ENCODE measurements at regions not wholly inside any gene's neighbourhood (a gene's known extent, or its start where the extent isn't known, plus 50 kb on each side); places are given as distances from the start of the nearest gene placed in this dataset.

DNA sequence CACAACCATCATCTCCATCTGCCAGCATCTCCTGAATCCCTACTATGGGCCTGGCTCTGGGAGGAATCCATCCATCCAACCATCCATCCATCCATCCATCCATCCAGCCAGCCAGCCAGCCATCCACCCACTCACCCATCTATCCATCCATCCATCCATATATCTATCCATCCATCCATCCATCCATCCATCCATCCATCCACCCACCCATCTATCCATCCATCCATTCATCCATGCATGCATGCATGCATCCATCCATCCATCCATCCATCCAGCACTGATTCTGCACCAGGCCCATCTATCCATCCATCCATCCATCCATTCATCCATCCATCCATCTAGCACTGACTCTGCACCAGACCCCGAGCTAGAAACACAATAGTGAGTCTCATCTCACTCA, 141.3 kb upstream of the WNT4 start:
- no peak for DNase-seq (ENCODE audit: low read depth)
- no peak overlapping the region for H3K4me3 ChIP-seq (ENCODE audit: low read depth, low read length)
- TF ChIP-seq, protein P1, sequence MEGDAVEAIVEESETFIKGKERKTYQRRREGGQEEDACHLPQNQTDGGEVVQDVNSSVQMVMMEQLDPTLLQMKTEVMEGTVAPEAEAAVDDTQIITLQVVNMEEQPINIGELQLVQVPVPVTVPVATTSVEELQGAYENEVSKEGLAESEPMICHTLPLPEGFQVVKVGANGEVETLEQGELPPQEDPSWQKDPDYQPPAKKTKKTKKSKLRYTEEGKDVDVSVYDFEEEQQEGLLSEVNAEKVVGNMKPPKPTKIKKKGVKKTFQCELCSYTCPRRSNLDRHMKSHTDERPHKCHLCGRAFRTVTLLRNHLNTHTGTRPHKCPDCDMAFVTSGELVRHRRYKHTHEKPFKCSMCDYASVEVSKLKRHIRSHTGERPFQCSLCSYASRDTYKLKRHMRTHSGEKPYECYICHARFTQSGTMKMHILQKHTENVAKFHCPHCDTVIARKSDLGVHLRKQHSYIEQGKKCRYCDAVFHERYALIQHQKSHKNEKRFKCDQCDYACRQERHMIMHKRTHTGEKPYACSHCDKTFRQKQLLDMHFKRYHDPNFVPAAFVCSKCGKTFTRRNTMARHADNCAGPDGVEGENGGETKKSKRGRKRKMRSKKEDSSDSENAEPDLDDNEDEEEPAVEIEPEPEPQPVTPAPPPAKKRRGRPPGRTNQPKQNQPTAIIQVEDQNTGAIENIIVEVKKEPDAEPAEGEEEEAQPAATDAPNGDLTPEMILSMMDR (IDR thresholded peaks at IDR 0.05; ENCODE audit: insufficient read depth, low read length), result no peak

DNA sequence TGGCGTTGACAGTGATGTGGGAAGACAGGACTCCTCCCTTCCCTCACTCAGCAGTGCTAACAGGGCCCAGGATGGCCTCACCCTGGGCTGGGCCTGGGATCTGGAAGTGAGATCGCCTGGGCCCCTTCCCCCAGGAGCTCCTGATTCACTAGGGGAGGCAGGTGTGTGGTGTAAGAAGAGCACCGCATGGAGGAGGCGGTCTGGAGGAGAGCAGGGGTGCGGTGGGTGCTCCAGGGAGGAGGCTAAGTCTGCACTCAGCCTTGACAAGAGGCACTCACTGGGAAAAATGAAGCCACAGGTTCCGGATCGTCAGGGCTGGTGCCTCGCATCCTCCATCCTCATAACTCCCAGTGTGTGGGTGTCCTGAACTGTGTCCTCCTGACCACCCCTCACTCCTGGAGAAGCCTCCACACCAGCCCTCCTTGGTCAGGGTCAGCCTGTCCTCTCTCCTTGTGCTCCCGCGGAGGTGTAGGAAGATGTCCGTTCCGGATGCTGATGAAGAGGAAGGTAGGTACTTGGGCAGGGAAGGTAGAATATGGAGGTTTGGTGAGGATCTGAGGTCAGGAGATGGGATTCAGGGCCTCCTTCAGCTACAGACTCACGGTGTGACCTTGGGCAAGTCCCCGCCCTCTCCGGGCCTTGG, 142.1 kb upstream of the WNT4 start:
- no peak overlapping the region for H3K4me3 ChIP-seq (ENCODE audit: low read depth, low read length)
- TF ChIP-seq, protein P1 (IDR thresholded peaks at IDR 0.05; ENCODE audit: insufficient read depth, low read length), result no peak

DNA sequence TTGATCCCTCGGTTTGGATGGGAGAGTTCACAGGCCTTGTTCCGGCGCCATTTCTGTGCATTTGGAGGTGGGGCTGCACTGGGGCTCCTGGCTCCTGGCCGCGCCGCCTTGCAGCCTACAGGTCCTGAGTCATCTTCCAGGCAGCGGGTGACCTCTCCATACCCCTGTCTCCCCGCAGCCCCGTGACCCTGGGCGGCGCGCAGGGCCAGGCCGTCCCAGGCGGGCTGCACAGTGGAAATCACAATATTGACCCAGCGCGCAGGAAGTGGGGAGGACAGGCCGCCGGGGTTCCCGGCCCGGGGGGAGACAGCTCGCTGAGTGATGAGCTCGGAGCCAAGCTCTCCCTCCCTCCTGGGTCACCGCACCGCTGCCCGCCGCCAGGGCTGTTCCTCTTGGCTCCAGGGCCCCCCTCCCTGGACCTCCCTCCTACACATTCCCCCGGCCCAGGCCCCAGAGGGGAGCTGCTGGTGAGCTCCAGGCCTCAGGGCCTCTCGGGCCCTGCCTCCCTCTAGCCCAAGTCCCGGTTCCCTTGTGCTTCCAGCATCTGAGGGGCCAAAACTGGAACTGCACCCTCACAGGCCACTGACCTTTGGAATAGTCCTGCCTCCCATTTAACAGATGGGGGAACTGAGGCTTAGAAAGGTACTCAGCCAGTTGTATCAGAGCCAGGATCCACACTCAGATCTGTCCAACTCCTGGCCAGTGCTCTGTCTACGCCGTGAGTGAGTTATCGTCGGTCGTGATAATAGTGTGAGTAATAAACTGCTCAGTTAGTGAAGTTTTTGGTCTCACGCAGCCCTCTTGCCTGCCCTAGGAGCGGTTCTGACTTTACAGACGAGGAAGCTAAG, 142.9 kb upstream of the WNT4 start:
- H3K4me3 ChIP-seq (ENCODE audit: low read depth, low read length), result no peak overlapping the region
- DNase-seq (ENCODE audit: low read depth), result no peak
- TF ChIP-seq, protein P1 (IDR thresholded peaks at IDR 0.05; ENCODE audit: insufficient read depth, low read length), result no peak

More for the DNA sequence above, 142.1 kb upstream of the WNT4 start:
- DNase-seq (ENCODE audit: low read depth), result no peak

DNA sequence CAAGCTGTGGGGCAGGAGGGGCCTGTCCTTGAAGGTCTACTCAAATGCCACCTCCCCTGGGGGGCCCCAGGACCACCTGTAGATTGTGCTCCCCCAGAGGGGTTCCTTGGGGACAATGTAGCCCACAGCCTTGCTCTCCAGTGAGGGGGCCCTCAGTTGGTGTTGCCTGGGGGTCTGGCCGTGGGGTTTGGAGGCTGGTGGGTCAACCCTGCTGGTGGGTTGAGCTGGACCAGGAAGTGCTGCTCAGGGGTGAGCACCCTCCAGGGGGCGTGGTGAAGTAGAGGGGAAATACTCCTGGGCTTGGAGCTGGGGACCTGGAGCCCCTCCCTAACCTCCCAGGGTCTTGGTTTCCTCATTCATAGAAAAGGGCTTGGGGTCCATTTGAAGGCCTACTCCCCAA, 143.6 kb upstream of the WNT4 start:
- DNase-seq (ENCODE audit: low read depth), result no peak
- H3K4me3 ChIP-seq (ENCODE audit: low read depth, low read length), result no peak overlapping the region
- TF ChIP-seq, protein P1 (IDR thresholded peaks at IDR 0.05; ENCODE audit: insufficient read depth, low read length), result no peak

DNA sequence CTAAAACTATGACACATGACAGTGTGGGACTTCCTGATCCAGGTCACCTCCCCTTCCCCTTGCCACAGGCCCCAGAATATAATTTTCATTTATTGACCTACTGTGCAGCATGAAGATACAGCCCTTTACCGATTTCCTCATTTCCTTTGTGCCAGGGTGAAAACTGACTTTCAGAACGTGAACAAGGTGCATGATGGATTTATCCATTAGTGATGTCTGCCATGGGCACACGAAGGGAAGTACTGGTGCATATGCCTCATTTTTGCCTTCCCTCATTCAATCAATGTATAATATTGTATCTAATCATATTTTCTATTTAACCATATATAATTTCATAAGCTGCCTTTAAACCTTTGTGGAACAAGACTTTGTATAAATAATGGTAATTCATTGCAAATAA, 144.4 kb upstream of the WNT4 start:
- no peak for DNase-seq (ENCODE audit: low read depth)
- TF ChIP-seq, protein P1 (IDR thresholded peaks at IDR 0.05; ENCODE audit: insufficient read depth, low read length), result no peak

DNA sequence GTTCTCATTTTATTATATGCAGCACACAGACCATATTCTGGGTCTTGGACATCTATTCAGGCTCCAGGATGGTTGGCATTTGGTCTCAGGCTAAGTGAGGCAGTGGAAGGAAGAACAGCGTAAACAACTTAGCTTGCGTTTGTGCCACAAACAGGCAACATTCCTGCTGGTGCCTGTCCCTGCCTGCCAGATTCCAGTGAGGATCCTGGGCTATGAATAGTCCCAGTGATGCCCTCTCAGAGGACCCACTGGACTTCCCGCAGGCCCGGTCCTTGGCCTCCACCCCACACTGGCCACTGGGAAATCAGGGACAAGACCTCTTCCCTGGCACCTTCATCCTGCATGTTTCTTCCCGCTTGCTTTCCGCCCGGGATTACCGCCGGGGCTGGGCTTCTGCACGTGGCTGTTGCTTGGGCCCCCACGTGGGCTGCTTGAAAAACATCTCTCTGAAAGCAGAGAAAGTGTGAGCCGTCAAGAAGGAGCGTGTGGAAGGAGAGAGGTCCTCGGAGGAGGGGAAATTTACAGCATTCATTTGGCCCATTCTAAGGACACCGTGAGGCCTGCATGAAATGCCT, 145.1 kb upstream of the WNT4 start:
- TF ChIP-seq, protein P1 (IDR thresholded peaks at IDR 0.05; ENCODE audit: insufficient read depth, low read length), result no peak
- DNase-seq (ENCODE audit: low read depth), result no peak
- H3K4me3 ChIP-seq (ENCODE audit: low read depth, low read length), result no peak overlapping the region

More for the DNA sequence above, 144.4 kb upstream of the WNT4 start:
- H3K4me3 ChIP-seq (ENCODE audit: low read depth, low read length), result no peak overlapping the region

All from fibroblast of the aortic adventitia (primary cell).